OCI-LY7 (cell line): ENCODE measurements at regions not wholly inside any gene's neighbourhood (a gene's known extent, or its start where the extent isn't known, plus 50 kb on each side); places are given as distances from the start of the nearest gene placed in this dataset.

ENCODE experiments used
- CTCF ChIP-seq: fragments of 200-600 bp; sonication (generic); conservative IDR thresholded peaks from 2 replicates; pipeline ENCODE4 v1.5.1; 2014; ENCODE audit warnings: mild to moderate bottlenecking, antibody characterized with exemption, low read length, moderate library complexity, mixed read lengths
- EZH2phosphoT487 ChIP-seq: fragments of 200-600 bp; sonication (generic); IDR thresholded peaks from 2 replicates; pipeline ENCODE4 v1.6.1; 2018; ENCODE audit warnings: low read depth, borderline replicate concordance, mild to moderate bottlenecking, mixed run types, antibody characterized with exemption, low read length, moderate library complexity, mixed read lengths

GRCh38 chr11:91078221-91078620 is 855.4 kb upstream of the CHORDC1 start:
- TF ChIP-seq CTCF (no peak), EZH2phosphoT487 (no peak)
